Tongue (tissue), 1 donor: ENCODE measurements at regions not wholly inside any gene's neighbourhood (a gene's known extent, or its start where the extent isn't known, plus 50 kb on each side); places are given as distances from the start of the nearest gene placed in this dataset.
A peak's percentile ranks its signal among the peaks of the same experiment; 100 is the strongest.

ENCODE experiments used
- DNase-seq: peaks from one replicate; pipeline ENCODE4 v3.0.0-alpha.2; 2015

- no peak for DNase-seq
These were observed 127.5 kb downstream of the SS18 start for GRCh38 chr18:25962919-25963318.

DNA sequence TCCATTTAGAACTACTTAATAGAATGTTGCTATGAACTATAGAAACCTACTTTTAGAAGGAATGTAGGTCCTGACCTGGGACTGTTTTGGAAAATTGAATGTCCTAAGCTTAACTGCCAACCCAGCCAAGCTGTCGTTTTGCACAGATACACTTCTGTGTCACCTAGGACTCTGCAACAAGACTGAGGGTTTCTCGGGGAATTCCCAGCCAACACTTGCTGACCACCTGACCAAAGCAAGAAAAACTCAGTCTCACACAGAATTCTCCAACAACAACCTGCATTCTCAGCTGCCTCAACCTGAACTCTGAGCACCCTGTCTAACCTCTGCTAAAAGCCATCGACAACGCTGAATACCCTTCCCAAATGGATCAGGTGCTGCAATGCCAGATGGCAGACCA lies 128.2 kb downstream of the SS18 start:
- DNase-seq, result no peak

DNA sequence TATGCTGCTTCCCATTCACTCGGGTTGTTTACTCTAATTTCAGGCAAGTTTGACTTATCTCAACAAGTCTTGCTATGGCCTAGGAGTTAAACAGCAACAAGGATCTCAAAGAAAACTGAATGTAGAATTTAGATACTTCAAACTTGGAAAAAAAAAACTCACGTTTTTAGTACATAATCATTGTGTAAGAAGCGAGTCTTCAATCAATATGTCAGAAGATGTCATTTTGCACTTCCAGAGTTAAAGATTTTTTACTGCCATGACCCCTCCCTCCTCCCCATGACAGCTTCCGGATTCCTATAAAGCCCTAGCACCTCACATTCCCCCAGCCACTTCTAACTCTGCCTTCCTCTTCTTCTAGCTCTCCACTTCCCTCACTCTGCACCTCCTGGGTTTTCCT lies 133.4 kb downstream of the SS18 start:
- no peak for DNase-seq

- DNase-seq, result no peak
These were observed 137.3 kb downstream of the SS18 start for GRCh38 chr18:25953111-25953510.

DNA sequence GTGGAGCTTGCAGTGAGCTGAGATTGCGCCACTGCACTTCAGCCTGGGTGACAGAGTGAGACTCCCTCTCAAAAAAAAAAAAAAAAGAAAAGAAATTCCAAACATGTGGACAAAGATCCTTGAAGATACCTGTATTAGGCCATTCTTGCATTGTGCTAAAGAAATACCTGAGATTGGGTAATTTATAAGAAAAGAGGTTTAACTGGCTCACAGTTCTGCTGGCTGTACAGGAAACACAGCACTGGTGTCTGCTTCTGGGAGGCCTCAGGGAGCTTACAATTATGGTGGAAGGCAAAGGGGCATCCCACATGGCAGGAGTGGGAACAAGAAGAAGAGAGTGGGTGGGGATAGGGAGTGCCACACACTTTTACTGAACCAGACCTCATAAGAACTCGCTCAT lies 140.1 kb downstream of the SS18 start:
- no peak for DNase-seq

- DNase-seq, result no peak
These were observed 143.9 kb downstream of the SS18 start for GRCh38 chr18:25946540-25946939.

DNA sequence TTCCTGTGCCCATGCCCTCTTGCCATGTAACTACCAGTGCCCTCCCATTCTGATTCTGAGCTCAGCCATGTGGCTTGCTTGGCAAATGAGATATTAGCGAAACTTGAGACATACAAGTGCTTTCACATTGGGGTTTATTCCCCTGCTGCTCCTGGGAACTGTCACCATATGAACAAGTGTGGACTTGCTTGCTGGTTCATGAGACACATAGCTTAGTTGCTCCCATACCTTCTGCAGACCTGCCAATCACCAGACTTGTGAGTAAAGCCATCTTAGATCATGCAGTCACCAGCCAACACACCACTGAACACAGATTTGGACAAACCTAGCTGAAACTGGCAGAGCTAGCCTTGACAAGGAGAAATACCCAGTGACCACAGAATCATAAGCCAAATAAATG lies 155.1 kb downstream of the SS18 start:
- DNase-seq, result no peak

DNA sequence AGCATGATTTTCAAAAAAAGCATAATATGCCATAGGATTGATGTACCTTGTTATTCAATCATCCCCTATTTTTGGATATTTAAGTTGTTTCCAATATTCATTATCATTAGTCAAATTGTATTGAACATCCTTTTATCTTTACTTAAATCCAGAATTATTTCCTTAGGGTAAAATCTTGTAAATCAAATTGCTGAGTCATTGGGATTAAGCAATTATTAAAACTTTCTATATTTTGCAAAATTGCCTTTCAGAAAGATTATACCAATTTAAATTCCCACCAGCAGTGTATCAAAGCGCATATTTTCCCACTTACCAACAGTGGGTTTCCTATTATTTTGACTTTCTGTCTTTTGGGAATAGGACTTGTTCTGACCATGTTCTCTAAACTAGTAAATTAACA lies 159.3 kb downstream of the SS18 start:
- DNase-seq, result no peak

DNA sequence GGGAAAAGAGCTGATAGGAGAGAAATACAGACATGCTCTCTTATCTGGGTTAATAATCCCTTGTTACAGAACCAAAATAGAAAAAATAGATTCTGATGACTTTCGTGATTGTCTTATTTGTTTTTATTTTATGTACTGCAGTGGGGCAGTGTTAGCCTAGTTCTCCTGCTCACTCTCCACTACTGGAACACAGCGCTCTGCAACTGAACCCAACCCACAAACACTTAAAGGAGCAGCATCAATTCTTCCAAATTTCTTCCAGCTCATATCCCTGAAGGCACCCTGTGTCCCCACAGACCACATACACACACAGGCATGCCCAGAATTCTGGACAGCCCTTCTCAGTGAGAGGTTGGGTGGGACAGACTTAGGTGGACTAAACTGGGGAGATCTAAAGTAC lies 160.6 kb downstream of the SS18 start:
- DNase-seq, result no peak

- no peak for DNase-seq
These were observed 162.6 kb downstream of the SS18 start for GRCh38 chr18:25927830-25928229.

DNA sequence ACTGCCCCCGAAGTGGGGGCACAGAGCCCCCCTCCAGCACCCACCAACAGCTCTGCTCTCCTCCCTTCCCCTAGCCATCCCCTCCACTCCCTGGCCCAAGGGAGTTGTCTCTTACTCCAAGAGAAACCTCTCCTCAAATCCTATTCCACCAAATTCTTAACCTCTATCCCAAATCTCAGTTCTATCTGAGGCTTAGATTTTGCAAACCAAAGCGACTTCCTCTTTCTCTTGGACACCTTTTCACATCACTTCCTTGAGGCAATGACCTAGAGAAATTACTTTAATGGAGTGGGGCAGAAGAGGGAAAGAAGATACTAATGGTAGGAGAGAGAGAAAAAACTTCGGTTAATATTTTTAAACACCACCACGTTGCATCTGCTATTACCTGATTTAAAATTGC lies 167.2 kb downstream of the SS18 start:
- DNase-seq, result no peak

DNA sequence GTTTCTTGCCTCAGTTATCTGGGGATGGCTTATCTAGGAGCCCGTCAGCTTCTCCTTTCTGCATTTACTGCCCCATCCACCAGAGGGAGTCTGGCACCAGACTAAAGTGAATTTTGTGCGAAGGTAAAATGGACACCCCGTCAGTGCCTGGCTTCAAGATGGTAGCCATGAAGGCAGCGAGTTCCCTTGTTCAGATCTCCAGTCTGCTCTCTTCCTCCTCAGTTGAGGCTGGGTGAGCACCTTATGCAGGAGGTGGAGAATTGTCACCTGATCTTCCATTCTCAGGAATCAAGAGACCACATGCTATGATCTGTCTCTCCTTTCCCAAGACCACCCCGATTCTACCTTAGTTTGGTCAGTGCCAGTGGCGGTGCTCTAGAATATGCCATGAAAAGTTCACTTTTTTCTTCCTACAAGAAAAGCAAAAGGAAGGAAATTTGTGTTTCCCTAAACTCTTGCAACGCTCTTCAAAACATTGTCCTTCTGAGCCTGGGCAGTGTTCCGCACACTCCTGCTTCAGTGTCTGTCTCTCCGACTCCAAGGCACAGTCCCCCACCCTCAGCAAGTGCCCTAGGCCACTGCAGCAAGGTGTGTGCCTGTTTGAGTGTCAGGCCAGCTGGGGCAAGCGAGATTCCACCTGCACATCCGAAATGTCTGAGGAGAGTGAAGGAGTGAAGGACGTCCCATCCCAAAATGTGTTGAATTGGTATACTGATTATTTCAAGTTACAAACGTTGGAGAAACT lies 168.6 kb downstream of the SS18 start:
- no peak for DNase-seq

GRCh38 chr18:25915907-25916306 lies 174.5 kb downstream of the SS18 start:
- DNase-seq, result no peak

DNA sequence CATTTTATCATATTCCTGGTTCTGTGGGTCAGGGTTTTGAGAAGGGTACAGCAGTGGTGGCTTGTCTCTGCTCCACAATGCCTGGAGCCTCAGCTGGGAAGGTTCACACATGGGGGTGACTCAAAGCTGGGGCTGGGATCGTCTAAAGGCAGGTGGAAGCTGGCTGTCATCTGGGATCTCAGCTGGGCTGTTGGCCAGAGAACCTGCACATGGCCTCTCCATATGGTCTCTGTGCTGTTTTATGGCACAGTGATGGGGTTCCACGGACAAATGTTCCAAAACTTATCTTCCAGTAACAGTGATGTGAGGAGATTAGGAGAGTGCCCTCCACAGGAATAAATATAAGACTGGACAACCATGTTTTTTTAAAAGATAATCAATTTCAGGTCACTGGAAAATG lies 191.4 kb downstream of the SS18 start:
- DNase-seq, result peak; percentile 56

- DNase-seq, result peak; percentile 22
These were observed 193.5 kb downstream of the SS18 start for GRCh38 chr18:25896956-25897355.

DNA sequence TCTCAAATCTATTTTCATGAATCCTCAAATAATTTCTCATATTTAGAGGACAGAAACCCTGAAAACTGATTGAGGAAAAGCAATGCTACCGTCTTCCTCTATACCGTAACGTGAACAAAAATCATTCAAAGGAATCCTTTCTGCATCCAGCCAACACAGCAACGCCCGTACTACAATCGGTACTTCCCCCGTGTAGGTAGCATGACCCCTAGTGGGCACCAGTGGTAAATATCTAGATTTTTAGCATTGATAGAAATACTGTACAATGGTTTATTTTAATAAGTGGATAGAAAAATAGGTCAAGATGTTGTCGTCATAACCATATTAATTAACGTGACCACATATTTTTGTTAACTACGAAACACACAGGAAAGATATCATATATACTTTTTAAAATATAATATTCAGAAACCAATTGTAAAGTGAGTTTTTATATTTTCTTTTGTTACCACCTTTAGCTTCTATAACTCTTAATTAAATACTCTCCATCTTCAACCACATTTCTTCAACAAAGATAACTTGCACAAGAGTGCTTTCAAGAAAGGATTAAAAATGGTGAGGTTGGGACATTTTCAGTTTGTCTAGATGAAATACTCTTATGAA lies 194.1 kb downstream of the SS18 start:
- peak; percentile 77 for DNase-seq

GRCh38 chr18:25895518-25895917 lies 194.9 kb downstream of the SS18 start:
- DNase-seq, result no peak

- DNase-seq, result no peak
These were observed 204.1 kb downstream of the SS18 start for GRCh38 chr18:25886283-25886682.

DNA sequence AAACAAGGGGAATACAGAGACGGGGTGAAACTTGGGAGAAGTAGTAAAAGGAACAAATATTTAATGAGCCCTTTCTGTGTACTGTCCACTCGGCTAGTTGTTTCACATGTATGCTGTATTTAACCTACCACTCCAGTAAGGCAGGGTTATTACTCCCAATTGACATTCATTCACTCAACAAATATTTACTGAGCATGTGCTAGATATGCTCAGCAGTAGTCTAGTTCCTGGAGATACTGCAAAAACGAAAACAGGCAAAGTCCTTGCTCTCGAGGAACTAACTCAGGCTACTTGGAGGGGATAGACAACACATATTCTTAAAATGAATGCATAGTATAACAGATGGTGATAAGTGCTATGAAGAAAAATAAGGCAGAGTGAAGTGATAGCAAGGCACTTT lies 207.3 kb downstream of the SS18 start:
- DNase-seq, result no peak

DNA sequence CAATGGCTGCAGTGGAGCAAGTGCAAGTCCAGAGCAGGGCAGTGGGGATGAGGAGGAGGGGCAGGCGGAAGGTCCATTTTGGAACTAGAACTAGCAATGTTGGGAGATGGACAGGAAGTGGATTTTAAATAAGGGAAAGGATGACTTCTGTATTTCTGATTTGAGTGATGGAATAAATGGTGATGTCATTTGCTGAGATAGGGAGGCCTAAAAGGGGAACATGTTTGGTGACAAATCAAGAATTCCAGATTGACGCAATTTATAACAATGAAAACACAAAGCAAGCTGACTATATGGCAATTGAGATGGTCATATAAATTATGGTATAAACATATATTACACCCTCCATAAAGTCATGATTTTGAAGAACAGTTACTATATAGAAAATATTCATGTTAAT lies 209.3 kb downstream of the SS18 start:
- no peak for DNase-seq

DNA sequence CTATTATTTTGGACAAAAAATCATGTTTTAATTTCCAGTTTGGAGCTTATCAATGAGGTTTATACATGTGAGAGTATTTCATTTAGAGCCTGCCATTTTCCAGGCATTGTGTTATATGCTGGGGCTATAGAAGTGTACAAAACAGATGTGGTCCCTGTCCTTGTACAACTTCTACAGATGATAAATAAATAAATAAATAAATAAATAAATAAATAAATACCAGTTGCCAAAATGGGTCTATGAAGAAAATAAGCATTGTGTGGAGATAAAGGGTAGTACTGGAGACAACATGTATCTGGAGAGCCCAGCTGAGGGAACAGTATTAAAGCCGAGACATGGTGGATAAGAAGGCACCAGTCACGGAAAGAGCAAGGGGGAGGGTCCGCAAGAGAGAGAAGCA lies 210.0 kb downstream of the SS18 start:
- DNase-seq, result no peak

DNA sequence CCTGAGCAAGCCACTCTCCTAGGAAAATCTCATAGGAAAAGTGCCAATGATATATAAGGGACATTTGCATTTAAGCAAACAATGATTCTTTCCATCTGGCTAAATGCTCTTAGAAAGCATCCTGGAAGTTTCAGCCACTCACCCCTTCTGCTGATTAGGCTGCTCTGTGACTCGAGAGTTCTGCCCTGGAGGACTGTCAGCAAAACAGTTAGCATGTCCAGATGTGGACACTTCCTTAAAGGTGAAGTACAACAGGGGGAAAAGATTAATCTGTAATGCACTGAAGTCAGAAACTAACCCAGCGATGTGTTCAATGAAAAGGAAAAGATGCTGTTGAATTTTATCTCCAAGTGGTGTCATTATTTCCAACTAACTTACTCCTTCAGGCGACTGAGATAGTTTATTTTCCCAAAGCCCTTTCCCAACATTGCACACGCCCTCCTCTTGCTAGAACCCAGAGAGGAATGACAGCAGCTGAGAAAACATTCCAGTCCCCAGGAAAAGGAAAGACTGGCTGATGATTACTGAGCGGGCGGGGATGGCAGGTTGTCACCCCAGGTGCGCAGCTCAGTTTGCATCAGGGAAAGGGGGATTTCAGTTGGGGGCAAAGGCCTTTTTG lies 214.0 kb downstream of the SS18 start:
- DNase-seq, result peak; percentile 58

DNA sequence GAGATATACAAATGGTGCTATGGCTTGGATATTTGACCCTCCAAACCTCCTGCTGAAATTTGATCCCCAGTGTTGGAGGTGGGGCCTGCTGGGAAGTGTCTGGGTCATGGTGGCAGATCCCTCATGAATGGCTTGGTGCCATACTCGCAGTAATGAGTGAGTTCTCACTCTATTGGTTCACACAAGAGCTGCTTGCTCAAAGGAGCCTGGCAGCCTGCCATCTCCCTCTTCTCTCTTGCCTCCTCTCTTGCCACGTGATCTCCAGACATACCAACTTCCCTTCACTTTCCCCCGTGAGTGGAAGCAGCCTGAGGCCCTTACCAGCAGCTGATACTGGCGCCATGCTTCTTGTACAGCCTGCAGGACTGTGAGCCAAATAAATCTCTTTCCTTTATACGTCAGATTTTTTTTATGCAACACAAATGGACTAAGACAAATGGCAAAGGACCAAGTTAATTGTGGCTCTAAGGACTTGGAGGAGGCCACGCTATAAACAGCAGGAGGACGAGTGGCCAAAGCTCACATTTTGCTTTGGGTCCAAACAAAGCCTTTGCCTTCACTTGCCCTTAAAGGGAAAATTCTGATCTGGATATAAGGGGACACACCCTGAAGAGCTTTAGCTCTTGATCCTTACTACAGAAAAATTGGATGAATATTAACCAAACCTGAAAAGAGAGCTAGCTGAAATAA lies 214.7 kb downstream of the SS18 start:
- peak; percentile 40 for DNase-seq
